B cell (primary cell): ENCODE measurements at regions not wholly inside any gene's neighbourhood (a gene's known extent, or its start where the extent isn't known, plus 50 kb on each side); places are given as distances from the start of the nearest gene placed in this dataset.

Experiments
- EZH2 ChIP-seq: IDR thresholded peaks from 2 replicates; pipeline ENCODE4 v1.6.1; 2012; ENCODE audit warnings: borderline replicate concordance, low read depth, mild to moderate bottlenecking, moderate library complexity, low read length; ENCODE audit not compliant: insufficient read depth, poor library complexity, severe bottlenecking
- TF ChIP-seq, protein P1 (sequence below): fragments of 200-600 bp; IDR thresholded peaks from one replicate; pipeline ENCODE4 v1.8.0; 2022; ENCODE audit warnings: antibody characterized with exemption, mild to moderate bottlenecking

DNA sequence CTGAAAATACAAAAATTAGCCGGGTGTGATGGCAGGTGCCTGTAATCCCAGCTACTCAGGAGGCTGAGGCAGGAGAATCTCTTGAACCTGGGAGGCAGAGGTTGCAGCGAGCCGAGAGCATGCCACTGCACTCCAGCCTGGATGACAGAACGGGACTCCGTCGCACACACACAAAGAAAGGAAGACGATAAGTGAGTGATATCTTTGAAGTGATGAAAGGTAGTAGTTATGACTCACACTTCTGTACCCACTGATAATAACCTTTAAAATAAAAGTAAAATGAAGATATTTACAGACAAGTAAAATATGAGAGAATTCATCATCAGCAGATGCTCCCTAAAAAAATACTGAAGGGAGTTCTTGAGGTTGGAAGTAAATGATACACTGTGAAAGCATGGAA lies 171.3 kb upstream of the CRY1 start:
- TF ChIP-seq, protein P1, sequence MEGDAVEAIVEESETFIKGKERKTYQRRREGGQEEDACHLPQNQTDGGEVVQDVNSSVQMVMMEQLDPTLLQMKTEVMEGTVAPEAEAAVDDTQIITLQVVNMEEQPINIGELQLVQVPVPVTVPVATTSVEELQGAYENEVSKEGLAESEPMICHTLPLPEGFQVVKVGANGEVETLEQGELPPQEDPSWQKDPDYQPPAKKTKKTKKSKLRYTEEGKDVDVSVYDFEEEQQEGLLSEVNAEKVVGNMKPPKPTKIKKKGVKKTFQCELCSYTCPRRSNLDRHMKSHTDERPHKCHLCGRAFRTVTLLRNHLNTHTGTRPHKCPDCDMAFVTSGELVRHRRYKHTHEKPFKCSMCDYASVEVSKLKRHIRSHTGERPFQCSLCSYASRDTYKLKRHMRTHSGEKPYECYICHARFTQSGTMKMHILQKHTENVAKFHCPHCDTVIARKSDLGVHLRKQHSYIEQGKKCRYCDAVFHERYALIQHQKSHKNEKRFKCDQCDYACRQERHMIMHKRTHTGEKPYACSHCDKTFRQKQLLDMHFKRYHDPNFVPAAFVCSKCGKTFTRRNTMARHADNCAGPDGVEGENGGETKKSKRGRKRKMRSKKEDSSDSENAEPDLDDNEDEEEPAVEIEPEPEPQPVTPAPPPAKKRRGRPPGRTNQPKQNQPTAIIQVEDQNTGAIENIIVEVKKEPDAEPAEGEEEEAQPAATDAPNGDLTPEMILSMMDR = no peak
- TF ChIP-seq EZH2 = no peak
